Breast epithelium (tissue), 3 donors: ENCODE measurements at regions not wholly inside any gene's neighbourhood (a gene's known extent, or its start where the extent isn't known, plus 50 kb on each side); places are given as distances from the start of the nearest gene placed in this dataset.

Experiments
- POLR2A ChIP-seq: fragments of 450-650 bp; IDR thresholded peaks from one replicate; pipeline ENCODE4 v1.6.1; 2016; ENCODE audit warnings: antibody characterized with exemption, mild to moderate bottlenecking, moderate library complexity
- POLR2AphosphoS5 ChIP-seq, 3 donors: sonication (generic); formaldehyde crosslinking; IDR thresholded peaks; one replicate each; pipeline ENCODE4 v1.6.1; 2017; ENCODE audit warnings: antibody characterized with exemption in 3 of 3
- TF ChIP-seq, protein P1 (sequence below), 3 donors: fragments of 450-650 bp; IDR thresholded peaks; one replicate each; pipeline ENCODE4 v1.5.1; 2016 to 2017; ENCODE audit warnings: antibody characterized with exemption in 3 of 3, mild to moderate bottlenecking in 3 of 3, moderate library complexity in 3 of 3

DNA sequence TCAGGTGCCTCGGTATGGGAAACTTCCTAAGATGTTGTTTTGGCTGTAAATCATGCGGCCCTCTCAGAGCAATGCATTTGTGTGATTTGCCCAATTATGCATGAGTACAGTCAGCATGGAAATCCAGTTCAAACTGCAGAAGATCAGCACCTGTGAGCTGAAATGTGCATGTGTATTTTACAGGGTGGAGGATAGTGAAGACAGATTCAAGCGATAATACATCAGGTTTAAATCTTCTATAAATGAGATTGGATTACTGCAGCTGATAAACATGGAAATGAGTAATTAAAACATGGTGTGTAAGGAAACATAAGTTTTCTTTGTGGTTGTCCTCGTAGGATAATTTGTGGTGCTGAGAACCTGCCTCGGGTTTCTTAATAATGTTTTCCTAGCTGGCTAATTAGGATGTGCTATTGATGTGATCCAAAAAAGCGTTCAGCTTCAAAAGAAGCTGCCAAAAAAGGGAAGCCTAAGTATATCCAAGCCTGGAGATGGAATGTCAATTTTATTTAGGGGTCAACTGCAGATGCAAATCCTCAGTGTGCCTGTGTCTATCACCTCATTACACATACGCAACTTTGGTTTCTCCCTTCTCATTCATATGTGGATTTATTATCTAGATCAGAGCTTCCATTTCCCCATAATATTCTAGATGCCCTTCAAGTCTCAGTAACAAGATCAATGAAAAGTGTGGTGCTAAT, 117.1 kb upstream of the CCDC28A start:
- no peak for TF ChIP-seq POLR2A
- TF ChIP-seq, protein P1, sequence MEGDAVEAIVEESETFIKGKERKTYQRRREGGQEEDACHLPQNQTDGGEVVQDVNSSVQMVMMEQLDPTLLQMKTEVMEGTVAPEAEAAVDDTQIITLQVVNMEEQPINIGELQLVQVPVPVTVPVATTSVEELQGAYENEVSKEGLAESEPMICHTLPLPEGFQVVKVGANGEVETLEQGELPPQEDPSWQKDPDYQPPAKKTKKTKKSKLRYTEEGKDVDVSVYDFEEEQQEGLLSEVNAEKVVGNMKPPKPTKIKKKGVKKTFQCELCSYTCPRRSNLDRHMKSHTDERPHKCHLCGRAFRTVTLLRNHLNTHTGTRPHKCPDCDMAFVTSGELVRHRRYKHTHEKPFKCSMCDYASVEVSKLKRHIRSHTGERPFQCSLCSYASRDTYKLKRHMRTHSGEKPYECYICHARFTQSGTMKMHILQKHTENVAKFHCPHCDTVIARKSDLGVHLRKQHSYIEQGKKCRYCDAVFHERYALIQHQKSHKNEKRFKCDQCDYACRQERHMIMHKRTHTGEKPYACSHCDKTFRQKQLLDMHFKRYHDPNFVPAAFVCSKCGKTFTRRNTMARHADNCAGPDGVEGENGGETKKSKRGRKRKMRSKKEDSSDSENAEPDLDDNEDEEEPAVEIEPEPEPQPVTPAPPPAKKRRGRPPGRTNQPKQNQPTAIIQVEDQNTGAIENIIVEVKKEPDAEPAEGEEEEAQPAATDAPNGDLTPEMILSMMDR (IDR thresholded peaks at IDR 0.05) = no peak
- TF ChIP-seq POLR2AphosphoS5 (IDR thresholded peaks at IDR 0.05) = no peak
